CD14-positive monocyte (primary cell): ENCODE measurements at regions not wholly inside any gene's neighbourhood (a gene's known extent, or its start where the extent isn't known, plus 50 kb on each side); places are given as distances from the start of the nearest gene placed in this dataset.

ENCODE experiments used
- DNase-seq, 3 donors: peaks; one replicate each; pipeline ENCODE4 v3.0.0-alpha.2; 2011 to 2022
- H2AFZ ChIP-seq: 2 replicates; pipeline ENCODE4 v1.6.0; 2012; ENCODE audit warnings: mild to moderate bottlenecking, low read depth, low read length, inconsistent platforms; ENCODE audit not compliant: insufficient read depth, poor library complexity, severe bottlenecking
- H3K27ac ChIP-seq, 2 donors: 1 replicate in 1 of 2; 2 replicates in 1 of 2; pipeline ENCODE4 v1.5.1; 2012 to 2013; ENCODE audit warnings: low read length in 2 of 2, control low read depth in 1 of 2, inconsistent platforms in 1 of 2, low read depth in 1 of 2, mild to moderate bottlenecking in 1 of 2
- H3K27me3 ChIP-seq, 2 donors: one replicate each; pipeline versions ENCODE4 v1.6.0 to v1.6.1; 2011 to 2013; ENCODE audit warnings: low read length in 2 of 2; ENCODE audit not compliant: control insufficient read depth in 2 of 2, insufficient read depth in 2 of 2
- H3K36me3 ChIP-seq, 2 donors: replicated peaks in 1 of 2; 1 replicate in 1 of 2; 2 replicates in 1 of 2; pipeline versions ENCODE4 v1.5.1 to v1.6.1; 2012 to 2013; ENCODE audit warnings: low read length in 2 of 2, control low read depth in 1 of 2, inconsistent platforms in 1 of 2, mild to moderate bottlenecking in 1 of 2; ENCODE audit not compliant: insufficient read depth in 2 of 2, control insufficient read depth in 1 of 2
- H3K4me1 ChIP-seq, 2 donors: 1 replicate in 1 of 2; 2 replicates in 1 of 2; pipeline versions ENCODE4 v1.5.1 to v1.6.1; 2012 to 2013; ENCODE audit warnings: low read length in 2 of 2, control low read depth in 1 of 2, inconsistent platforms in 1 of 2, mild to moderate bottlenecking in 1 of 2, moderate library complexity in 1 of 2; ENCODE audit not compliant: insufficient read depth in 2 of 2, control insufficient read depth in 1 of 2
- H3K4me2 ChIP-seq: replicated peaks from 2 replicates; pipeline ENCODE3; 2012; ENCODE audit warnings: low read length, moderate library complexity, mild to moderate bottlenecking; ENCODE audit not compliant: poor library complexity, severe bottlenecking; ENCODE audit errors: extremely low read depth
- H3K4me3 ChIP-seq, 3 experiments: fragments of 200-600 bp in 1 of 3; sonication (generic) in 1 of 3; replicated peaks in 1 of 3; 1 replicate in 2 of 3; 2 replicates in 1 of 3; pipeline ENCODE4 v1.5.1; 2011 to 2013; ENCODE audit warnings: low read length in 3 of 3, mild to moderate bottlenecking in 3 of 3, control low read depth in 2 of 3, low read depth in 2 of 3, inconsistent platforms in 1 of 3, moderate library complexity in 1 of 3
- H3K79me2 ChIP-seq: 2 replicates; pipeline ENCODE4 v1.6.0; 2012; ENCODE audit warnings: mild to moderate bottlenecking, control low read depth, inconsistent platforms, low read length, moderate library complexity; ENCODE audit not compliant: insufficient read depth
- H3K9ac ChIP-seq: 2 replicates; pipeline ENCODE4 v1.6.0; 2017; ENCODE audit warnings: low read length, mild to moderate bottlenecking; ENCODE audit not compliant: insufficient read depth, poor library complexity, severe bottlenecking
- H3K9me3 ChIP-seq, 2 donors: replicated peaks in 1 of 2; 1 replicate in 1 of 2; 2 replicates in 1 of 2; pipeline versions ENCODE4 v1.5.1 to v1.6.1; 2012 to 2013; ENCODE audit warnings: low read length in 2 of 2, control low read depth in 1 of 2; ENCODE audit not compliant: control insufficient read depth in 1 of 2, insufficient read depth in 1 of 2
- H4K20me1 ChIP-seq: 2 replicates; pipeline ENCODE4 v1.6.0; 2012; ENCODE audit warnings: mild to moderate bottlenecking, low read length, control low read depth, moderate library complexity; ENCODE audit not compliant: insufficient read depth
- H3K27ac Mint-ChIP-seq, 7 donors: one replicate each; pipeline ENCODE4 v1.8.0; 2020; ENCODE audit warnings: mild to moderate bottlenecking in 7 of 7, mixed read lengths in 7 of 7, moderate library complexity in 6 of 7, inconsistent platforms in 2 of 7
- H3K27me3 Mint-ChIP-seq, 3 donors: one replicate each; pipeline ENCODE4 v1.8.0; 2021 to 2022; ENCODE audit warnings: low read depth in 3 of 3, mild to moderate bottlenecking in 3 of 3, mixed read lengths in 3 of 3, moderate library complexity in 3 of 3, inconsistent platforms in 1 of 3
- H3K36me3 Mint-ChIP-seq, 2 donors: one replicate each; pipeline ENCODE4 v1.8.0; 2020; ENCODE audit warnings: mixed read lengths in 2 of 2, inconsistent platforms in 1 of 2, mild to moderate bottlenecking in 1 of 2
- H3K4me1 Mint-ChIP-seq: one replicate; pipeline ENCODE4 v1.8.0; 2020; ENCODE audit warnings: mild to moderate bottlenecking, mixed read lengths
- H3K4me3 Mint-ChIP-seq, 2 donors: one replicate each; pipeline ENCODE4 v1.8.0; 2020; ENCODE audit warnings: mild to moderate bottlenecking in 2 of 2, mixed read lengths in 2 of 2, moderate library complexity in 1 of 2
- H3K9me3 Mint-ChIP-seq, 7 donors: one replicate each; pipeline ENCODE4 v1.8.0; 2020 to 2022; ENCODE audit warnings: mixed read lengths in 7 of 7, mild to moderate bottlenecking in 6 of 7, moderate library complexity in 6 of 7, inconsistent platforms in 2 of 7
- CTCF ChIP-seq: fragments of 200-600 bp; IDR thresholded peaks from one replicate; pipeline ENCODE4 v1.8.0; 2022; ENCODE audit warnings: antibody characterized with exemption, mild to moderate bottlenecking
- WGBS: methylation state at CpG from one replicate; pipeline ENCODE4 v1.1.5; 2013; ENCODE audit warnings: missing lambda C conversion rate; ENCODE audit not compliant: insufficient coverage; 5-methylcytosine and 5-hydroxymethylcytosine counted together
- intact Hi-C, 2 donors: fragments of 100-400 bp; cut with micrococcal nuclease; formaldehyde crosslinking; loops; one replicate each; pipeline versions ENCODE4 v1.15.0 to v1.15.1; 2023

DNA sequence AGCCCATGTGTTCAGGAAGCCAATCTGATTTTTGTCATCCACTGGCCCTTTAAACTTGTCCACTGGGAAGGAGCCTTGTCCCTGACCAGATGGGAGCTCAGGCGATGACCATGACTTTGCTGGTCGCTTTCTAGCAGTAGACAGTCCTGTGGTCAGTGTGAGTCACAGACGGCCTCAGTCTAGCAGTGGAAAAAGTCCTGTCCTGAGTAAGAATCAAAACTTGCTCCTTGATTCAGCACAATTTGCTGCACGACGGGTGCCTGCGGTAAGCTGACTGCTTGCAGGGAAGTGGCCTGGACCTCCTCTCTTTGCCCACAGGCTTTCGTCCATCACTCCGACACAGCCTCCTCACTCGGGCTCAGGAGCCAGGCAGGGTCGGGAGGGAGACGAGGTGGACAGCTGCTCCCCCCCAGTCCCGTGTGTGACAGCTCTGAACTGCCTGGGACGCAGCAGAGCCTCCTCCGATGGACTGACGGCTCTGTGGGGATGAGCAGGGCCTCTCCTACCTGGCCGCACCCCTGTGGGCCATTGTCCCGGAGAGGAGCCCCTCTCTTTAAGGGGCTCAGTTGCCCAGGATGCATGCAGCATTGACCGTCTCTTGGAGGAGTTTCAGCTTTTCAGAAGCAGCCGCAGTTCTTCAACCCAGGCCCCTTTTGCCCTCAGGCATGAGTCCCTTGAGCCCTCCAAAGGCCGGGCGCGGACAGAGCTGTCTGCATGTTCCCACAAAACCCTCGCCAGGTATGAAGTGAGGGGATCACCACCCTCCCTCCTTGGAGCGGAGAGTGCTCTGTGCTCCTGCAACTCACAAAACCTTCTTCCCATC is 209.2 kb downstream of the ANKRD60 start:
- H4K20me1 ChIP-seq, result no peaks in the 10 kb centered on the region
- H3K27ac Mint-ChIP-seq, result no peak overlapping the region
- peaks cover 0 to 2% (median 0%) of the 10 kb centered on the region in 7 donors for H3K9me3 Mint-ChIP-seq
- H3K4me1 Mint-ChIP-seq, result no peaks in the 10 kb centered on the region
- intact Hi-C loops, result no loop called here
- peaks cover 2 to 19% (median 9%) of the 10 kb centered on the region in 3 donors for H3K27me3 Mint-ChIP-seq
- no peak for TF ChIP-seq CTCF
- no peaks in the 10 kb centered on the region for H3K36me3 Mint-ChIP-seq
- no peak overlapping the region for H3K4me2 ChIP-seq
- H3K4me3 ChIP-seq, result no peak overlapping the region
- H3K27me3 ChIP-seq, result no peaks in the 10 kb centered on the region
- no peak for DNase-seq
- H3K9me3 ChIP-seq, result no peaks in the 10 kb centered on the region
- no peaks in the 10 kb centered on the region for H3K36me3 ChIP-seq
- no peak overlapping the region for H3K9ac ChIP-seq
- no peaks in the 10 kb centered on the region for H3K79me2 ChIP-seq
- H3K4me3 Mint-ChIP-seq, result no peak overlapping the region
- H2AFZ ChIP-seq, result no peak overlapping the region
- WGBS, result 94% methylated on average over 20 of the region's 24 CpGs
- H3K27ac ChIP-seq, result no peak overlapping the region
- H3K4me1 ChIP-seq, result no peaks in the 10 kb centered on the region

DNA sequence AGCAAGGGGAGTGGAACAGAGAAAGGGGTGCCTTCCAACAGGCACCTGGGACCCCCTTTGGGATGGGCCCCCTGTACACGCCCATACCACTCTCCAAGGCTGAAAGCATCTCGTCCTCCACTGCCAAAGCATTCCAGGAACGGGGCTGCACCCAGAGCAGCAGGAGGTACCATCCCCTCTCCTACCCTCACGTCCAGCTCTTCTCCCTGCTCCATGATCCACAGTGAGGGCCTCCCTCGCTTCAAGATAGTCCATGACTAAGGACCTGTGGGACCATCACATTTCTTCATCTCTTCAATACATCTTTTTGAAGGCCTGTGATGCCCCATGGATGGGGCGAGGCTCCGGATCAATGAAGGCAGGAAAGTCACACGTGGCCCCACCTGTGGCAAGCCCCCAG is 209.9 kb downstream of the ANKRD60 start:
- peaks cover 2 to 19% (median 8%) of the 10 kb centered on the region in 3 donors for H3K27me3 Mint-ChIP-seq
- no peak overlapping the region for H3K4me3 ChIP-seq
- peaks cover 0 to 2% (median 0%) of the 10 kb centered on the region in 7 donors for H3K9me3 Mint-ChIP-seq
- no peak overlapping the region for H2AFZ ChIP-seq
- H3K4me1 Mint-ChIP-seq, result no peaks in the 10 kb centered on the region
- H3K27ac Mint-ChIP-seq, result no peak overlapping the region
- no peaks in the 10 kb centered on the region for H3K36me3 Mint-ChIP-seq
- DNase-seq, result no peak
- H3K27me3 ChIP-seq, result no peaks in the 10 kb centered on the region
- no peaks in the 10 kb centered on the region for H3K9me3 ChIP-seq
- no peaks in the 10 kb centered on the region for H3K79me2 ChIP-seq
- 95% methylated on average over 7 of the region's 8 CpGs for WGBS
- H3K4me2 ChIP-seq, result no peak overlapping the region
- no peak for TF ChIP-seq CTCF
- no peaks in the 10 kb centered on the region for H3K4me1 ChIP-seq
- H3K4me3 Mint-ChIP-seq, result no peak overlapping the region
- no peak overlapping the region for H3K9ac ChIP-seq
- no peaks in the 10 kb centered on the region for H4K20me1 ChIP-seq
- H3K36me3 ChIP-seq, result no peaks in the 10 kb centered on the region
- intact Hi-C loops, result no loop called here
- H3K27ac ChIP-seq, result no peak overlapping the region
